H9 (cell line): ENCODE measurements at regions not wholly inside any gene's neighbourhood (a gene's known extent, or its start where the extent isn't known, plus 50 kb on each side); places are given as distances from the start of the nearest gene placed in this dataset.

Experiments used
- DNase-seq: peaks from one replicate; pipeline ENCODE4 v3.0.0-alpha.2; 2017
- H2AFZ ChIP-seq: one replicate; pipeline ENCODE4 v1.6.1; 2013; ENCODE audit warnings: mild to moderate bottlenecking, low read length, control low read depth, moderate library complexity
- H2AK5ac ChIP-seq: 2 replicates; pipeline ENCODE4 v1.6.1; 2013; ENCODE audit warnings: low read length, control low read depth, mixed read lengths; ENCODE audit not compliant: insufficient read length
- H2BK120ac ChIP-seq: one replicate; pipeline ENCODE4 v1.6.1; 2013; ENCODE audit warnings: low read depth, mild to moderate bottlenecking, low read length, control low read depth, inconsistent platforms; ENCODE audit not compliant: poor library complexity, severe bottlenecking
- H2BK12ac ChIP-seq: 2 replicates; pipeline ENCODE4 v1.6.1; 2013; ENCODE audit warnings: low read length, control low read depth, mixed read lengths, low read depth; ENCODE audit not compliant: insufficient read length
- H2BK15ac ChIP-seq: 2 replicates; pipeline ENCODE4 v1.6.1; 2013; ENCODE audit warnings: low read depth, low read length, control low read depth
- H2BK20ac ChIP-seq: one replicate; pipeline ENCODE4 v1.6.1; 2013; ENCODE audit warnings: low read depth, mild to moderate bottlenecking, low read length, control low read depth, inconsistent platforms; ENCODE audit not compliant: poor library complexity, severe bottlenecking
- H2BK5ac ChIP-seq: 2 replicates; pipeline ENCODE4 v1.6.1; 2013; ENCODE audit warnings: low read length, control low read depth, mixed read lengths; ENCODE audit not compliant: insufficient read length
- H3K14ac ChIP-seq: 2 replicates; pipeline ENCODE4 v1.6.1; 2013; ENCODE audit warnings: low read length, control low read depth; ENCODE audit not compliant: insufficient read depth
- H3K18ac ChIP-seq: 2 replicates; pipeline ENCODE4 v1.6.1; 2013; ENCODE audit warnings: low read depth, mild to moderate bottlenecking, mixed read lengths, low read length, control low read depth; ENCODE audit not compliant: insufficient read length
- H3K23ac ChIP-seq: 2 replicates; pipeline ENCODE4 v1.6.1; 2013; ENCODE audit warnings: low read length, control low read depth, mixed read lengths, low read depth; ENCODE audit not compliant: insufficient read length
- H3K23me2 ChIP-seq: 2 replicates; pipeline ENCODE4 v1.6.1; 2013; ENCODE audit warnings: low read depth, mild to moderate bottlenecking, mixed read lengths, low read length, control low read depth; ENCODE audit not compliant: insufficient read length, poor library complexity, severe bottlenecking
- H3K27ac ChIP-seq: 2 replicates; pipeline ENCODE4 v1.5.1; 2013; ENCODE audit warnings: low read length, control low read depth, mixed read lengths, low read depth; ENCODE audit not compliant: insufficient read length
- H3K27me3 ChIP-seq: 2 replicates; pipeline ENCODE4 v1.6.1; 2013; ENCODE audit warnings: low read length, control low read depth, inconsistent platforms; ENCODE audit not compliant: insufficient read depth
- H3K4ac ChIP-seq: 2 replicates; pipeline ENCODE4 v1.6.1; 2013; ENCODE audit warnings: low read depth, mild to moderate bottlenecking, control low read depth, inconsistent platforms, low read length, moderate library complexity
- H3K4me1 ChIP-seq: 2 replicates; pipeline ENCODE4 v1.6.1; 2013; ENCODE audit warnings: low read length, control low read depth, inconsistent platforms; ENCODE audit not compliant: insufficient read depth
- H3K4me2 ChIP-seq: 2 replicates; pipeline ENCODE4 v1.6.1; 2013; ENCODE audit warnings: low read length, control low read depth, mixed read lengths; ENCODE audit not compliant: insufficient read length, insufficient read depth
- H3K56ac ChIP-seq: 2 replicates; pipeline ENCODE4 v1.6.1; 2013; ENCODE audit warnings: low read depth, mild to moderate bottlenecking, mixed read lengths, low read length, control low read depth; ENCODE audit not compliant: insufficient read length
- H3K79me1 ChIP-seq: 2 replicates; pipeline ENCODE4 v1.6.1; 2013; ENCODE audit warnings: low read depth, mild to moderate bottlenecking, moderate library complexity, low read length, control low read depth, inconsistent platforms; ENCODE audit not compliant: insufficient read depth, poor library complexity, severe bottlenecking
- H3K79me2 ChIP-seq: 2 replicates; pipeline ENCODE4 v1.6.1; 2013; ENCODE audit warnings: low read length, control low read depth, inconsistent platforms; ENCODE audit not compliant: insufficient read depth
- H3K9ac ChIP-seq: 2 replicates; pipeline ENCODE4 v1.6.1; 2013; ENCODE audit warnings: low read length, control low read depth, mixed read lengths; ENCODE audit not compliant: insufficient read length; ENCODE audit errors: extremely low read depth
- H3K9me3 ChIP-seq: one replicate; pipeline ENCODE4 v1.6.1; 2013; ENCODE audit warnings: low read depth, low read length, inconsistent platforms; ENCODE audit not compliant: control insufficient read depth
- H3T11ph ChIP-seq: one replicate; pipeline ENCODE4 v1.6.1; 2013; ENCODE audit warnings: mild to moderate bottlenecking, low read length, control low read depth, inconsistent platforms
- H4K20me1 ChIP-seq: one replicate; pipeline ENCODE4 v1.6.1; 2013; ENCODE audit not compliant: control insufficient read depth, insufficient read length, insufficient read depth
- H4K5ac ChIP-seq: 2 replicates; pipeline ENCODE4 v1.6.1; 2013; ENCODE audit warnings: low read depth, mild to moderate bottlenecking, mixed read lengths, low read length, control low read depth; ENCODE audit not compliant: insufficient read length
- H4K8ac ChIP-seq: replicated peaks from 2 replicates; pipeline ENCODE4 v1.6.1; 2013; ENCODE audit warnings: low read length, control low read depth, mixed read lengths, low read depth; ENCODE audit not compliant: insufficient read length
- H4K91ac ChIP-seq: 2 replicates; pipeline ENCODE4 v1.6.1; 2013; ENCODE audit warnings: low read depth, mild to moderate bottlenecking, moderate library complexity, mixed read lengths, low read length, control low read depth; ENCODE audit not compliant: insufficient read length
- H3K27ac Mint-ChIP-seq, 3 experiments: 2 replicates in 2 of 3; 3 replicates in 1 of 3; pipeline ENCODE4 v1.8.0; 2020 to 2021; ENCODE audit warnings: mixed read lengths in 3 of 3, mild to moderate bottlenecking in 1 of 3, moderate library complexity in 1 of 3
- H3K27me3 Mint-ChIP-seq: 2 replicates; pipeline ENCODE4 v1.8.0; 2021; ENCODE audit warnings: low read depth, mild to moderate bottlenecking, moderate library complexity, mixed read lengths
- H3K36me3 Mint-ChIP-seq, 3 experiments: 2 replicates in 2 of 3; 3 replicates in 1 of 3; pipeline ENCODE4 v1.8.0; 2020 to 2021; ENCODE audit warnings: low read depth in 3 of 3, mixed read lengths in 3 of 3; ENCODE audit not compliant: insufficient read depth in 1 of 3
- H3K4me1 Mint-ChIP-seq, 2 experiments: 2 replicates each; pipeline ENCODE4 v1.8.0; 2020; ENCODE audit warnings: mixed read lengths in 2 of 2
- H3K4me3 Mint-ChIP-seq, 2 experiments: 2 replicates in 1 of 2; 3 replicates in 1 of 2; pipeline ENCODE4 v1.8.0; 2020 to 2021; ENCODE audit warnings: mild to moderate bottlenecking in 2 of 2, mixed read lengths in 2 of 2, moderate library complexity in 1 of 2
- H3K9me3 Mint-ChIP-seq, 2 experiments: 2 replicates in 1 of 2; 3 replicates in 1 of 2; pipeline ENCODE4 v1.8.0; 2020; ENCODE audit warnings: mild to moderate bottlenecking in 2 of 2, mixed read lengths in 2 of 2, moderate library complexity in 1 of 2
- CTCF ChIP-seq: fragments of 200-600 bp; sonication (generic); conservative IDR thresholded peaks from 3 replicates; pipeline ENCODE4 v1.8.0; 2021; ENCODE audit warnings: antibody characterized with exemption, mild to moderate bottlenecking
- WGBS: extraction: QIAGEN DNeasy Blood & Tissue Kit; methylation state at CpG from one replicate; pipeline ENCODE4 v1.1.7; 2013; ENCODE audit warnings: missing lambda C conversion rate, low lambda C conversion rate, mixed read lengths; ENCODE audit not compliant: insufficient read length; ENCODE audit errors: extremely low coverage; 5-methylcytosine and 5-hydroxymethylcytosine counted together

DNA sequence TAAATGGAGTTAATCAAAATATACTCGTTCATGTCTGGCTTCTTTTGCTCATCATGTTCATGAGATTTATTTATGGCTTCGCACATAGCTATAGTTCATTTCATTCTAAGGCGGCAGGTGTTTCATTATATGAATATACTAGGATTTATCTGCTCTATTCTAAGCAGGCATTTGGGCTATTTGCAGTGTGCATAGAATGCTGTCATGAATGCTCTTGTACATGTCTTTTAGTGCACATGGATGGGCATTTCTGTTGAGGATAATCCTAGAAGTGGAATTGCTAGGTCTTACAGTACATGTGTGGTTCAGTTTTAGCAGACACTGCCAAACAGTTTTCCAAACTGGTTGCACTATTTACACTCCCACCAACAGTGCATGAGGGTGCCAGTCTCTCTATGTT, 285.3 kb upstream of the ADRA1B start:
- H2BK12ac ChIP-seq: no peak overlapping the region
- H2BK15ac ChIP-seq: no peak overlapping the region
- H2BK5ac ChIP-seq: no peak overlapping the region
- no peak overlapping the region for H3T11ph ChIP-seq
- no peak overlapping the region for H3K4me2 ChIP-seq
- H2BK20ac ChIP-seq: no peak overlapping the region
- H2AK5ac ChIP-seq: no peak overlapping the region
- no peak overlapping the region for H3K23ac ChIP-seq
- no peaks in the 10 kb centered on the region for H3K9me3 ChIP-seq
- no peak overlapping the region for H3K14ac ChIP-seq
- Mint-ChIP-seq H3K27me3 (no peaks in the 10 kb centered on the region; the same call in 1 of the 2 replicates), H3K27ac (no peak overlapping the region), H3K4me1 (peaks cover 11 to 16% of the 10 kb centered on the region in 2 experiments), H3K4me3 (no peak overlapping the region), H3K9me3 (peaks cover 7 to 8% of the 10 kb centered on the region in 2 experiments; a peak in 3 of 5 replicates), H3K36me3 (no peaks in the 10 kb centered on the region; a peak in 1 of 7 replicates)
- no peak overlapping the region for H2BK120ac ChIP-seq
- H3K27ac ChIP-seq: no peak overlapping the region
- 0 out of 2 replicates have a peak, but pooled peaks cover 2% of the 10 kb centered on the region for H3K4me1 ChIP-seq
- no peak overlapping the region for H3K56ac ChIP-seq
- H3K23me2 ChIP-seq: no peaks in the 10 kb centered on the region
- H4K8ac ChIP-seq: no peak overlapping the region
- no peak overlapping the region for H4K5ac ChIP-seq
- H4K20me1 ChIP-seq: no peaks in the 10 kb centered on the region
- H3K27me3 ChIP-seq: no peaks in the 10 kb centered on the region
- H3K9ac ChIP-seq: no peak overlapping the region
- no CpG with 5 or more reads among the region's 3 CpGs for WGBS
- H3K4ac ChIP-seq: no peak overlapping the region
- no peaks in the 10 kb centered on the region for H3K79me2 ChIP-seq
- H3K79me1 ChIP-seq: no peaks in the 10 kb centered on the region
- no peak for TF ChIP-seq CTCF
- H4K91ac ChIP-seq: no peak overlapping the region
- DNase-seq: no peak
- no peak overlapping the region for H3K18ac ChIP-seq
- no peak overlapping the region for H2AFZ ChIP-seq
